ENCODE measurements at regions not wholly inside any gene's neighbourhood (a gene's known extent, or its start where the extent isn't known, plus 50 kb on each side); places are given as distances from the start of the nearest gene placed in this dataset.
"Not testable (repeated sequence)": the region's sequence is repeated elsewhere in the genome, so short reads cannot be mapped to it uniquely, and the experiment has no call there.

DNA sequence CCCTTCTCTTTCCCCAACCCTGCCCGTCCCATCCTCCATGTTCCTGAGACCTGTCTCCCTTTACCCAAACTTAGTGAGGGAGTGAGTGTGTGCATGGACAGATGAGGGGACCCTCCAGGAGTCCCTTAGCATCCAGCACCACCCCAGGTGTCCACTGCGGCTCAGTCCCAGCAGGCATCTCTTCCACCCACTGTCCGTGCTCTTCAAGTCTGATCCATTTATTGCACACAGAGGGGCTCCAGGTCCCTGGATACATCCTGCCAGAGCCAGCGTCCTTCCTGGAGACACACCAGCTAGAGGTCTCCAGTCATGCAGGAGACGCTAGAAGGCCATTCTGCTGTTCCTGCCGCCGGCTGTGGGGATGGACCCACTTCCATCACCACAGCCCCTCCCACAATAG is 239.2 kb downstream of the ADGRD1 start:
- ATAC-seq, result no peak
- DNase-seq, result no peak

DNA sequence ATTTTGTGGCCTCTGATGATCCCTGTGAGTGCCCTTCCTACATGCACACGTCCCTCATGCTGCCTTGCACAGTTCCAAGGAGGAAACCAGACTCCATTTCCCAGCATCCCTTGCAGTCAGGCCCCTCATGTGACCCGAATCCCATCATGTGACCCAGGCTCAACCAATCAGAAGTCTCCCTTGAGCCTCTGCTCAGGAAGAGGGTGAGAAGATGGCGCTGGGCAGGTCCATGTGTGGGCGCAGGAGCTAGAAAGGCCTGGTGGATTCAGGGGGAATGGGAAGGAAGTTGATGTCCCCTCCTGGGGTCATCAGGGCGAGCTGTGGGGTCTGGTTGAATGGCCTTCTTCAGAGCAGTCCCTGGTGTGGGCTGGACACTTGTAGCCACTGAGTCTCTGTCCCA is 240.5 kb downstream of the ADGRD1 start:
- ATAC-seq, result no peak

DNA sequence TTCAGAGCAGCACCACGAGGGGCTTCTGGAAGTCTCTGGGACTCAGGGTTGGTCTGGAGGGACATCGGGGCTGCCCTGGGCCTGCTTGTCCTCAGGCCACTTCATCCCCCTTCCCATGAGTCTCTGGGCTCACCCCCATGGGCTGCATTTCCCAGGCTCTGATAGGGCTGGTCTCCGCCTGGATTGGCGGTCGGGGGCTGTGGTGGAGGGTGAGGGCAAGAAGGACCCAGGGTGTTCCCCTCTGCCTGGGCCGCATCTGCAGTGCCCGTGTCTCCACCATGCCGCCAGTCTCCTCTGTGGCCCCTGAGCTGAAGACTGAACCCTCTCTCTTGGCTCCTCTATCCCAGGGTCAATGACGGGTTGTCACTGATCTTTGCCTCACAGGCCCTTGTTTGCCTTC is 242.1 kb downstream of the ADGRD1 start:
- DNase-seq (no peak), ATAC-seq (no peak)

More for the DNA sequence above, 240.5 kb downstream of the ADGRD1 start:
- DNase-seq, result no peak

DNA sequence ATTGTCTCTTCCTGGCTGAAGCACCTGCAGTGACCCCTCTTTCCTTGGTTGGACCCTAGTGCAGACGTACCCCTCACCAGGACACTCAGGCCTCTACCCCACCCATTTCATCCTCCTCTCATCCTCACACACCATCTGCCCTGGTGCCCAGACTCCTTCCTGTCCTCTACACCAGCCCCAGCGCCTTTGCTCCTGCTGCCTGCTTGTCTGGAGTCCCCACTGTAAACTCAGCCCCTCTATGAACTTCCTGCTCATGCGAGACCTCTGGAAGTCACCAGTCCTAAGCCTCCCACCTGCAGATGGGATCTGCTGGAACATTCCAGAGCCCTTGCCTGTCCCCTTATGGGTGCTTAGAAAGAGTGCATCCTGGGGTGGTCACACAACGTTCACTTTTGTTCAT is 242.5 kb downstream of the ADGRD1 start:
- ATAC-seq (no peak), DNase-seq (no peak)

DNA sequence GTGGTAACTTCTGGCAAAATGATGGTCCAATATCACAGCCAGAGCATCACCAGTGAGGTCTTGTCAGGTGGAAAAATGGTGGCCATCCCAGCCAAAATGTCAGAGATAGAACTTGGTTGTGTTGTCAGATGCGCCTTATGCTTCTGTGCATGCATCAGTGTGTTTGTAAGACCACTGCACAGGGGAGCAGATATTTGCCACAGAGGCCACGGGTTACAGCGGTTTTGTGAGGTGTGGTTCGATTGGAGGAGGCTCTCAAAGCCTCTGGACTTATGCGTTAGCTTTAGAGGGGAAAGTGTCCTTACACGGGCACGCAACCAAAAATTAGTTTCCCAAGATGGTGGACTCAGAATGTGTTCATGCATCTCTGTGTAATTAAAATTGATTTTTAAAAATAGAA is 243.8 kb downstream of the ADGRD1 start:
- DNase-seq (no peak), ATAC-seq (no peak)

DNA sequence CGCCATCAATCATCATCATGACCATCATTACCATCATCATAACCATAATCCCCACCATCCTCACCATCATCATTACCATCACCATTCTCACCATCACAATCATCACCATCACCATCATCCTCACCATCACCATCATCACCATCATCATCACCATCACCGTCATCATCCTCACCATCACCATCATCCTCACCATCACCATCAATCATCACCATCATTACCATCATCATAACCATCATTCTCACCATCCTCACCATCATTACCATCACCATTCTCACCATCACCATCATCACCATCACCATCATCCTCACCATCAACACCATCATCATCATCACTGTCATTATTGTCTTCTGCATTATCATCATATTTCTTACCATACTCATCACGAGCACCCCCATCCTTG is 245.5 kb downstream of the ADGRD1 start:
- no peak for ATAC-seq
- no peak for DNase-seq

DNA sequence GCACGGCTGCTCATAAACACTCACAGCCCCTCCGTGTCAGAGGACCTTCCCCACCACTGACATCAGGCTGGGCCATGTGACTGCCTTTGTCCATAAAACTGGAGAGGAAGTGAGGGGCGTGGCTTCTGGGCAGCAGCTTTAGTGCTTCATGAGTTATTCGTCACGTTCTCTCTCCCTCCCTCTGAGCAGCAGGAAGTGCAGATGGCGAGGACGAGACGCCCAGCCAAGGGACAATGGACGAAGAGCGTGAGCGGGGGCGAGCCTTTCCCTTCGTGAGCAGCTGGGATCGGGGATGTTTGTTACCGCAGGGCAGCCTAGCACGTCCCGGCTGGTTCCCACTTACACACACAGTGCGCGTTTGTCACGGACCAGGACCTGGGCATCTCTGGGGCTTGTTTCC is 248.2 kb downstream of the ADGRD1 start:
- ATAC-seq, DNase-seq: not testable (repeated sequence)

DNA sequence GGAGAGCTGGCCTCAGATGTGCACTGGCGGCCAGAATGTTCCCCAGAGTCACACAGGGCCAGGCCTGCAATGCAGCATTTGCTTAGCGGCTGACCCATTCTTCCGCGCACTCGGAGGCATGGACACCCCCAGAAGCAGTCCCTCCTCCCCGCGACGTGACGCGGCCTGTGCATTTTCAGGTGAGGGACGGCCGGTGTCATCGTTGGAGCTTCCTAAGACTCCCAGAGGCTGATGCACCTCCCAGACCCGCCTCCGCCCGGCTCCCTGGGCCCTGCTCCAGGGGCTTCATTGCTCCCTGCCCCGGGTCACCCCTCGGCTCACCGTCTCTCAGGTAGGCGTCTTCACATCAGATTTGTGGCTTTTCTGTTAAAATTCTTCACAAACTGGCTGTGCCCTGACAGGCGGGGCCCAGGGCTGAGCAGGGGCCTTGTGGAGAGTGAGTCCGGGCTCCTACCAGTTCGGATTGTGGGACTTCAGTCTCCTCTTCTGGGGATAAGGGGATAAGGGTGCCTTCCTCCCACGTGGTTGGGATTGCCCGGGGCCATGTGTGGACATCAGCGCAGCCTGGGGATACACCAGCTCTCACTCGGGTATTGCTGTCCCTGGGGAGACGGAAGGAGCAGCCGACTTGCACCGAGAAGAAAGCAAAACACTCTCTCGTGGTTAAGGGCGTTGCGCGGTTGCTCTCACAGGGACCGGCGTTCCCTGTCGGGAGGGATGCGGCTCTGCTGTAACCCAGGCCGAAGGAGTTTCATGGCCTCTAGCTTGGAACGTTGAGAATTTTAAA is 249.1 kb downstream of the ADGRD1 start:
- ATAC-seq, result no peak

DNA sequence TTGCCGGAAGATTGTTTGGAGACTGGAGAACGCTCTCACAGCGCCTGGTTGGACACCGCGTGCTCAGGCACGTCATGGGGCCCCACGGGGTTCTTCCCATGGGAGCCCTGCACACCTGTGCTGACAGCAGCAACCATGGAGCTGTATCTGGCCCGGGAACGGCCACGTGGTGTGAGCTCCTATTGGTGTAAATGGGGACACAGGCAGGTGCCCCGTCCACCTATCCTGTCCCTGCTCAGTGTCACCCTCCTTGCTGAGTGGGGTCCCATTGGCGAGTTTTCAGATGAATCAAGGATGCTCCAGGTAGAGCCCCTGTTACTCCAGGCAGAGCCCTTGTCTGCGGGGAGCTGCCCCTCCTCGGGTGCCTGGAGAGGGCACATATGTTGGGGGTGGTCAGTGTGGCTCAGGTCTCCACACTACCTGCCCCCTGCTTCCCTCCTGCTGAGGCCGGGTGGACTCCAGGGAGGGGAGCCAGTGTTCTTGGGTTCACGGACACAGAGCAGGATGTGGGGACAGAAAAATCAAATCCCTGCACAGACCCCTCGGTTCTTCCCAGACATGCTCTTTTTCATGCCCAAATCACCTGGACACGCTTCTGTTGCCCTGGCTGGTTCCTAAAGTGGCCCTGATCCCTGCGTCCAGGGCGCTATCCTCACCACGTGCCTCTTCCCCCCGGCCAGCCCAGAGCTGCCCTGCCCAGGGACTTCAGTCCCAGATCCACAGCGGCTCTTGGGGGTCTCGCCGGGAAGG is 250.1 kb downstream of the ADGRD1 start:
- no peak for DNase-seq
- ATAC-seq, result no peak

More for the DNA sequence above, 249.1 kb downstream of the ADGRD1 start:
- DNase-seq, result no peak

DNA sequence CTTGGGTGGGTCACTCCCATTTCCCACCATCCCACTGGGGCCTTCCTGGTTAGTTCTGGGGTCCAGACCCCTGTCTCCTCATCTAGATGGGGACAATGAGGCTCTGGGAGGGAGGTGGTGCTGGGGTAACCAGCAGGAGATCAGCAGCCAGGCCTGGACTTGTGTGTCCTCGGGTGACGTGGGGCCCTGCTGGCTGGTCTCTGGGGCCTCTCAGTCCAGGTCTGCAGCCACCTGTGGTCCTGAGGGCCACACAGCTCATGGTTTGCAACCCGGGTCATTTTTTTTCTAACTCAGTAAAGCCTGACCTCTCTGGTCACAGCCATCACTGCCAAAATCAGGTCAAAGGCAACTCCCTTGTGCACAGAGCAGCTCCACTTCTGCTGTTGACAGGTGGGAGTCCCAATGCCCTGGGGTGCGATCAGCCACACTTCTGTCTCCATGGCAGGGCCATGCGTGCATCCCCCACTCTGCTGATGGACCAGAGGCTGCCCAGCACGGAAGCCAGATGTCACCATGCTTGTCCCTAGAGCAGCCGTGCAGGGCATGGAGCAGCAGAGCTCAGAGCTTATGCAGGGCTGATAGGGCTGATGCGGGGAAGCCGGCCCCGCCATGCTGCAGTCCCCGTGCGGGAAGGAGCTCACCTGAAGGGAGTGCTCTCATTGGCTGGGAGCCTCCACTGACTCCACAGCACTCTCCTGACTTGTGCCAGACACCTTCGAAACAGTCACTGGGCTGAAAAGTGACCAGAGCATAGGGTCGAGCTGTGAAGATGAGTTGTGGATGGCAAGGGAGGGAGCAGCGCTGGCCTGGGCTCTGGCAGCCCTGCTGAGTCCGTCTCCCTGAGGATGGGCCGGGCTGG is 250.9 kb downstream of the ADGRD1 start:
- DNase-seq (no peak), ATAC-seq (no peak)

DNA sequence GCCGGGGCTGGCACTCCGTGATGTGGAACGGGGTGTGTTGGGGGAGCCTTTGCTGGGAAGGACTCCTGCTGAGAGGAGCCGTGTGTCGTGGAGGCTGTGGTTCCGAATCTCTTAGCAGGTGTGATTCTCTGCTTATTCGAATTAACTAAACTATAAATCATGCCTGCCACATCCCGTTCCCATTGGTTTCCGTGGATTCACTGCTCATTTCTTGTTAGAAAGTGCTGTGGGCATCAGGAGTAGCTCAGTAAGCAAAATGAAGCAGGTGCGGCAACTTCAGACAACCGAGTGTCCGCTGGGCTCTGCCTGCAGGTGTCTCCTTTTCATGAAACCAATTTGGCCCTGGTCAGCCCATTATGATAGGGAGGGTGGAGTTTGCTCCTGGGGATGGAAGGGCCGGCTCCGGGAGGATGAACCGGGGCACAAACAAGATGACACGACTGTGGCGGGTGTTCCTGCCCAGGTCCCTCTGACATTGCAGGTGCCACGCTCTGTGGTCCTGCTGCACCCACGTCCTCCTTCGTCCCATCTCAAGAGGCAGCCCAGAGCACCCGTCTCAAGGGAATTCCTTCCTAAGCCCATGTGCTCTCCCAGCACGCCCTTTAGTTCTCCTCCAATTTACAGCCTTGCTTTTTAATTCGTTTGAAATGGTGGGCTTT is 251.7 kb downstream of the ADGRD1 start:
- not testable (repeated sequence) for DNase-seq, ATAC-seq

DNA sequence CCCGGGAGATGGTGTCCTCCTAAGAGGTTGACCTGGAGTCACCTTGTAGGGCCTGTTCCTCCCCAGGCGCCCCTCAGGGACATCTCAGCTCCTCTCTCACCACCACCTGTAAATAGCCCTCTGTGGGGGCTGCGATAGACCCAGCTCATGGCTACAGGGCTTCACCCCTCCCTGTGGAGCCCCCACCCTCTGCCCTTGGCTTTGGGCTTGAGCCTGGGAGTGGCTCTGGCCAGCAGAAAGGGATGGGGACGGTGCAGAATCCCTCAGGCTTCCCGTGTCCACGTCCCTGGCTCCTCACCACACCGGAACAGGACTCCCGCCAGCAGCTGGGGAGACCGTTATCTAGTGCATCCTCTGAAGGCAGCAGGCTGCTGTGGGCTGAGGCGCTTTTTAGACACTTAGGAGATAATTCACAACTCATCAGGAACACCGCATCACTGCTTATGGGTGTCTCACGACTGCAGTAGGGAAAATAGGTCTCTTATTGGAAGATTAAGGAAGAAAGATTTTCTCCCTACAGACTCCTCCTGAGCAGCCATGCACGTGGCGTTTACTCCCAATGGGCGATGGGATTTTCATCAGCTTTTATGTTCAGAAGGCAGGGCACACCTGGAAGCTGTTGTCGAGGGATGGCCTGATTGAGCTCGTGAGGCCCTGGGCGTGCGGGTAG is 253.1 kb downstream of the ADGRD1 start:
- not testable (repeated sequence) for ATAC-seq, DNase-seq

DNA sequence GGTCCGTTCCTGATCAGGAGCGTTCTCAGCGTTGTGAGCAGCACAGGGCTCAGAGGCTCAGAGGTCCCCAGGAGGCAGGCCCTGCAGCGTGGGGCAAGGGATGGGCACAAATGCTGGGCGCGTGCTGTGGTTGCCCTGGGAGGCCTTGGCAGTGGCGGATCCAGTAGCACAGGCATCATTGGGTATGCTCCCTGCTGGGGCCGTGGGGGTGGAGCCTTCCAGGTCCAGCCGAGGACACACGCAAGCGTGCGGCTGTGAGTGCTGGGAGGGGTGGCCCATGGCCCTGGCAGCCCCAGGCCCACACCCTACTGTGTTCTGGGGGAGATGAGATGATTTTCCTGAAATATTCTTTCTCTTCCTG is 253.6 kb downstream of the ADGRD1 start:
- ATAC-seq, DNase-seq: not testable (repeated sequence)

DNA sequence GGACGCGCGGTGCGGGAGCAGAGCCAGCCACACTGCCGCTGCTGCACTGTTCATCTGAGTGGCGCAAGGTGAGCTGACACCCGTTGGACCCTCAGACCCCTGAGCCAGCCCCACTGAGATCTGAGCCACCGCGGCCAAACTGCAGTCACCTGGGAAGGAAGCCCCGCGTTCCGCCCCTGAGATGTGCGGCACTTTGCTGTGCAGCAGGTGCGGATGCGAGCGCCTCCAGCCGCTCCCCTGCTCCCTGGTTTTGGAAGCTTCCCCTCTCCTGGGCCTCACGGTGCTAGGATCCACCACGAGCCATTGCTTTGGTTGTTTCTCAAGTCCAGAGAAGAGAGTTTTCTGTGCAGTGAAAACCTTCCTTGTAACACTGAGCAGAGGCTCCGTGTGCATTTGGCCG is 254.1 kb downstream of the ADGRD1 start:
- DNase-seq, ATAC-seq: not testable (repeated sequence)

DNA sequence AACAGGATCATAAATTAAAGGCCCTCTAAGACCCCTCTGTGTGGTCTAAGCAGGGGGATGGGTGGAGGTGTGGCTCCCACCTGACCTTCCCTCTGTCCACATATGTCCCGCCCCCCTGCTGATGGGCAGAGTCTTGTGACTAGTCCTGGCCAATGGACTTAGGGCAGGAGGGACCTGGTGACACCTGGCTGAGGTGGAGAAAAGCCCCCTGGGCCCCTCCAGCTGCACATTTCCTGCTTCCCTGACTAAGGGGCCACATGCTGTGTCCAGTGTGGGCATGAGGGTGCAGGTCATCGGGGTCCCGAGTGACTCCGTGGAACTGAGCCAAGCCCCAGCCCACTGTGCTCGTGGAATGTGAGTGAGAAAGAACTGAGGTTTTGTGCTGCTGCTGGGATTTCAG is 254.7 kb downstream of the ADGRD1 start:
- DNase-seq (no peak), ATAC-seq (no peak)

DNA sequence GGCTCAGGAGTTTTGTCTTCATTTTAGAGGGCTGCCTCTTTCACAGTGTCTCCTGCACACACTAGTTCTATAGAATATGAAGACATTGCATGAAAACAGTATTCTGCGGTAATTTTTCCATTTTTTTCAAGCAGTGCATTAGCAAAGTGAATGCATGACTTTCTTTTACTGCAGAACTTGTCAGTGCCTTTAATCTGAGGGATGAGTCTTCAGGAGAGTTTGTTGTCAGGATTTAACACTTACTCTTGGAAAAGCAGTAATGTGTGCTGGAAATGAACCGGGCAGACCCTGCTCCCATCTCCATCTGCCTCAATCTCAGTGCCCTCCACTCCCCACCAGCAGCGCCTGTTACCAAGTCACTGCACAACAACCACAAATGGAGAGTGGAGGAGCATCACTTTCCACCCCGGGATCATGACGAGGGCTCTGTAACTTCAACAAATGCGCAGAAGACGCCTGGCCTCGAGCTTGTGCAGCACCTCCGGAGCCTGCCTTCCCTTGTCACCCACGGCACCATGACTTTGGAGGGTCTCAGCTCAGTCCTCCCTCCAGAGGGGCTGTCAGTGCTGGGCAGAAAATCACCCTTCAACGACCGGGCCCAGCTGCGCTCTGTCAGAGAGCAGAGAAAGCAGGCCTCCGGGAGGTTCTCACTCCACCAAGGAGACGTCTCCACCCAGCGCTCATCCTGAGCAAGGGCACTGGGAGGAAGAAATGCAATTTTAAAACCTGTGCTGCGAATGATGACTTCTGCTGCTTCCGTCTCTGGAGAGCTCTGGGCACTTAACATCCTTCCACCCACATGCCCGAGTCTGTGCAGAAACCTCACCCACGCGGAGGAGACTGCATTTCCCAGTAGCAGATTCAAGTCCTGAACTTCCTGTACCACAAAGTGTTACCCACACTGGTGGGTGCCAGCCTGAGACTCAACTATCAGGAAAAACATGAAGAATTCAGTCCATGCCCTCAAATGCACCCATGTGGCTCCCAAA is 255.7 kb downstream of the ADGRD1 start:
- no peak for DNase-seq
- ATAC-seq, result peak; percentile 34

DNA sequence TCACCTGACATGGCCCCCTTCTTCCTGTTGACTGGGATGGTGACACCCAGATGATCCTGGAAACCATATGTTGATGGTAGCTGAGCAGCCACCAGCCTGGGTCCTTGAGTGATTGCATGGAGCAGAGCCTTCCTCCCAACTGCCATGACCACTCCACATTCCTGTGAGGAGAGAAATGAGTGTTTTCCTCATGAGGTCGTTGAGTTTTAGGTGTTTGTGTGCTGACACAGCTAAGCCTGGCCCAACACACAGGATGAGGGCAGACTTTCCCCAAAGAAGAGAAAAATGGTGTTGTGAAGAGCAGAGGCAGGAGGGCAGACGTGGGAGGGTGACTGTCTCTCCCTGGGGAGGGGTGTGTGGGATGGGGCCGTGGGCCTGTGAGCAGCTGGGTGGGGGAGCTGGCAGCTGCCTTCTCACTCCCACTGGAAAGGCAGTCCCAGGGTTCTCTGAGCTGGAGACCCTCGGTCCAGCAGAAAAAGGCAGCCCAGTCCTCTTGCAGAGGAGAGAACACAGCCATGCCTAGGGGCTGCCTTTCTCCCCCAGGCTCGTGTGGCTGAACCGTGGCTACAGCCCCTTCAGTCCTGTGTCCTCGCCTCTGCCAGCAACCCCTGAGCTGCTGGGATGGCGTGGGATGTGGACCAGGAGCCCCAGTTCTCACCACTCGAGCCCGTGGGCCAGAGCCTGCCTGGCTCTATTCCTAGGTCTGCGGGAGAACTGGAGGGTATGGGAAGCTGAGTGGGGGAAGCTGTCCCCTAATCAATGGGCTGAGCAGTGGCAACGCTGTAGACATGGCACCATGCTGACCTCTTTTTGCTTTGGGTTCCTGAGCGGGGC is 257.0 kb downstream of the ADGRD1 start:
- ATAC-seq, result no peak

DNA sequence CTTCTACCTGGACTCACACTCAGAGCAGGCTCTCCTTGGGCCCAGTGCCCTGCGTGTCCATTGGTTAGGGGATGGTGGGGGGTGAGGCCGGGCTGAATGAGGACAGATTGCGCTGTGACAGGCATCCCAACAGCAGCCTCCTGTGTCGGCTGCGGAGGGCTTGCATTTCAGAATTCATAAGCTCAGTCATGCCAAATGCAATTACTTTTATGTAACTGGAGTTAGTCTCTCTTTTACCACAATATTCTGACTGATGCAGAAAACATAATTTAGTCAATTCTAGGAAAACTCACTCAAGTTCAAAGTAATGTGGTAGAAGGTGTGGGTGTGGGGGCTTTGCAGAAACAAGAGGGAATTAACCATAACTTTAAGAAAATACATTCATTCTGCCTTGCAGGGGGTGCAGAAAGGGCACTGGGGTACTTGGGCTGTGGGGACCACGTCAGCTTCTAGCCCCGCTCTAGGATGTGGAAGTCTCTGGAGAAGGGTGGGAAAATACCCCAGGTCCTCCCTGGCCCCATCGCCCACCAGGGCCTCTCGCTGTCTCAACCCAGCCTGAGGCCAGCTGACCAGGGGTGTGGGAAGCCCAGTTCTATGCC is 257.7 kb downstream of the ADGRD1 start:
- DNase-seq (no peak), ATAC-seq (peak; percentile 36)

More for the DNA sequence above, 257.0 kb downstream of the ADGRD1 start:
- no peak for DNase-seq

DNA sequence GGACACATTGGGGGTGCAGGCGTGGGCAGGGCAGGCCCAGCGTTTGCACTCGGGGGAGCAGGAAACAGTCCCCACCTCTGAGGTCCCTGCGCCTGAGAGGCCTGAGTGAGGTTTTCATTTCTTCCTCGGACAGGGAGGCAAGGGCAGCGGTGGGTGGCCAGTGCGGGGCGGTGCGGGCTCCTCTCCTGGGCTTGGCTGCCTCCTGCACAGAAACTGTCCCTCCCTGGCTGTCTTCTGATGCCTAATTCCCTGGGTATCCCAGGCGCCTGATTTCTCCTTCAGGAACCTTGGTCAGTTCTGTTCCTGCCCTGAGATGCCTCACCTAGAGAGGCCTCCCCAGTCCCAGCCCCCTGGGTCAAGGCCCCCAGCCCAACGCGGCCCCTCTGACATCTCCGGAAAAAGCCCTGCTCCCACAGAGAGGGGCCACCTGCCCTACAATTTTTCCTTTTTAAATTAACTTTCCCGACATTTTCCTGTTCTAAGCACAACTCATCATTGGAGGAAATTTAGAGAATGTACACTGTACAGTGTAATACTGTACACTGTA is 260.3 kb downstream of the ADGRD1 start:
- ATAC-seq (no peak), DNase-seq (no peak)

Data from stimulated activated naive CD8-positive, alpha-beta T cell treated with anti-CD3 and anti-CD28 coated beads, Interleukin-15, Interleukin-2, amounts not matched to agents 100 U/mL and 50 U/mL, for 24 hours (primary cell).